HepG2 (cell line): ENCODE measurements at regions not wholly inside any gene's neighbourhood (a gene's known extent, or its start where the extent isn't known, plus 50 kb on each side); places are given as distances from the start of the nearest gene placed in this dataset.

Experiments used
- ATAC-seq: fragments of 200-7000 bp; cut with Tn5 transposase; 3 replicates; pipeline ENCODE4 v1.9.1; 2020; ENCODE audit warnings: mild to moderate bottlenecking, moderate library complexity
- BruUV-seq: library from RNA; stranded (reverse); fragments of 400-500 nt; replicated peaks from 2 replicates; lab custom pipeline; 2021; lab: Mats Ljungman, UMichigan
- CTCF ChIA-PET: fragments of 300-600 bp; formaldehyde crosslinking; extraction: SDS; loops from one replicate; lab custom pipeline; 2021; ENCODE audit warnings: low total read pairs, inconsistent platforms, low intra/inter-chr PET ratio; lab: Yijun Ruan, JAX
- POLR2A ChIA-PET: fragments of 350-600 bp; sonication (Branson Sonifier 250); formaldehyde crosslinking; loops from one replicate; lab custom pipeline; 2020; ENCODE audit warnings: antibody characterized with exemption, inconsistent platforms; lab: Yijun Ruan, JAX
- DNase-seq: peaks from one replicate; pipeline ENCODE4 v3.0.0-alpha.2; 2015; ENCODE audit warnings: low spot score
- FAIRE-seq: peaks from 3 replicates; lab custom pipeline; 2011; peaks lifted over from hg19 to GRCh38; lab: Jason Lieb, UNC
- H2AFZ ChIP-seq: one replicate; pipeline ENCODE4 v1.6.1; 2011; ENCODE audit warnings: low read length, inconsistent platforms
- H3K27ac ChIP-seq: fragments of 300-600 bp; 3 replicates; pipeline ENCODE4 v1.8.0; 2011; ENCODE audit warnings: mixed run types, mild to moderate bottlenecking, mixed read lengths, low read length, inconsistent platforms; ENCODE audit not compliant: insufficient read depth; ENCODE audit errors: extremely low read length
- H3K27me3 ChIP-seq, 2 experiments: fragments of 200-600 bp in 1 of 2; 2 replicates in 1 of 2; 3 replicates in 1 of 2; pipeline versions ENCODE4 v1.6.0 to v1.8.0; 2011; ENCODE audit warnings: low read length in 2 of 2, mild to moderate bottlenecking in 2 of 2, moderate library complexity in 2 of 2, inconsistent platforms in 1 of 2; ENCODE audit not compliant: insufficient read depth in 2 of 2, control insufficient read depth in 1 of 2
- H3K36me3 ChIP-seq, 2 experiments: fragments of 200-600 bp in 1 of 2; replicated peaks in 1 of 2; 2 replicates in 1 of 2; 3 replicates in 1 of 2; pipeline versions ENCODE4 v1.5.1 to v1.8.0; 2011; ENCODE audit warnings: low read length in 2 of 2, inconsistent platforms in 1 of 2; ENCODE audit not compliant: insufficient read depth in 2 of 2, control insufficient read depth in 1 of 2
- H3K4me1 ChIP-seq: 2 replicates; pipeline ENCODE4 v1.5.1; 2012; ENCODE audit warnings: low read length, inconsistent platforms; ENCODE audit not compliant: insufficient read depth
- H3K4me2 ChIP-seq: 2 replicates; pipeline ENCODE4 v1.6.0; 2011; ENCODE audit warnings: low read depth, low read length, inconsistent platforms
- H3K4me3 ChIP-seq, 3 experiments: fragments of 200-600 bp in 1 of 3; sonication (generic), shearing (Covaris generic) in 1 of 3; replicated peaks in 1 of 3; 2 replicates each; pipeline ENCODE4 v1.5.1; 2011 to 2016; ENCODE audit warnings: low read length in 3 of 3, inconsistent platforms in 2 of 3, low read depth in 2 of 3, mild to moderate bottlenecking in 2 of 3, control low read depth in 1 of 3, mixed read lengths in 1 of 3; ENCODE audit not compliant: insufficient read depth in 1 of 3
- H3K79me2 ChIP-seq: one replicate; pipeline ENCODE4 v1.6.1; 2011; ENCODE audit warnings: low read length, inconsistent platforms; ENCODE audit not compliant: insufficient read depth
- H3K9ac ChIP-seq: 2 replicates; pipeline ENCODE4 v1.6.0; 2011; ENCODE audit warnings: mild to moderate bottlenecking, low read depth, low read length, inconsistent platforms; ENCODE audit not compliant: insufficient read depth
- H3K9me3 ChIP-seq: 2 replicates; pipeline ENCODE4 v1.5.1; 2012; ENCODE audit warnings: mild to moderate bottlenecking, low read length
- H4K20me1 ChIP-seq: 2 replicates; pipeline ENCODE4 v1.6.0; 2011; ENCODE audit warnings: inconsistent platforms, mild to moderate bottlenecking, low read length, moderate library complexity; ENCODE audit not compliant: insufficient read depth
- ATF7 ChIP-seq, 2 experiments: fragments of 450-650 bp in 1 of 2; sonication (generic) in 1 of 2; formaldehyde crosslinking in 1 of 2; IDR thresholded peaks; 2 replicates each; pipeline versions ENCODE4 v1.4.0 to v1.6.1; 2016 to 2020; ENCODE audit warnings: antibody characterized with exemption in 1 of 2, mild to moderate bottlenecking in 1 of 2, missing genetic modification reagents in 1 of 2
- MNT ChIP-seq: fragments of 450-650 bp; IDR thresholded peaks from 2 replicates; pipeline ENCODE4 v1.6.1; 2016
- ZNF276 ChIP-seq: sonication (generic); formaldehyde crosslinking; IDR thresholded peaks from 2 replicates; pipeline ENCODE4 v1.4.0; 2020; ENCODE audit warnings: mild to moderate bottlenecking, low read depth, missing genetic modification reagents
- ZNF550 ChIP-seq: sonication (generic); formaldehyde crosslinking; IDR thresholded peaks from 2 replicates; pipeline ENCODE4 v1.4.0; 2020; ENCODE audit warnings: mild to moderate bottlenecking, missing genetic modification reagents, borderline replicate concordance
- WGBS: methylation state at CpG from one replicate; pipeline ENCODE4 v1.1.6; 2017; ENCODE audit warnings: low lambda C conversion rate; 5-methylcytosine and 5-hydroxymethylcytosine counted together
- in situ Hi-C: cut with HindIII; loops from 2 replicates; pipeline ENCODE4 v1.10.0; 2017; ENCODE audit warnings: low pct_unique_long_range_greater_than_20kb; ENCODE audit not compliant: extremely low pct_ligation_motif_present
- intact Hi-C: fragments of 100-400 bp; cut with micrococcal nuclease; formaldehyde crosslinking; loops from one replicate; pipeline ENCODE4 v1.10.0; 2022; ENCODE audit not compliant: unreplicated experiment

- POLR2A ChIA-PET = no interaction called here
- no peaks in the 10 kb centered on the region for H3K79me2 ChIP-seq
- no peak for ATAC-seq
- CTCF ChIA-PET = no interaction called here
- no peaks in the 10 kb centered on the region for H3K36me3 ChIP-seq
- no peak overlapping the region for H3K27ac ChIP-seq
- in situ Hi-C loops = no loop called here
- DNase-seq = no peak
- H3K9ac ChIP-seq = no peak overlapping the region
- TF ChIP-seq MNT = no peak
- TF ChIP-seq ZNF276 = no peak
- no peak for TF ChIP-seq ZNF550 (CRISPR knock-in tag)
- TF ChIP-seq ATF7 (IDR thresholded peaks at IDR 0.05) = peak; percentile 52
- no peak for TF ChIP-seq ATF7 (CRISPR knock-in tag; IDR thresholded peaks at IDR 0.05)
- no peak overlapping the region for H2AFZ ChIP-seq
- H3K4me2 ChIP-seq = no peak overlapping the region
- no peaks in the 10 kb centered on the region for H3K27me3 ChIP-seq
- intact Hi-C loops = no loop called here
- no peaks in the 10 kb centered on the region for H4K20me1 ChIP-seq
- 72% methylated on average over 4 of the region's 4 CpGs for WGBS
- H3K9me3 ChIP-seq = no peaks in the 10 kb centered on the region
- FAIRE-seq = no peak
- H3K4me3 ChIP-seq = no peak overlapping the region
- peaks cover 35% of the 10 kb centered on the region for H3K4me1 ChIP-seq
- no TSS peak for BruUV-seq
Measured at GRCh38 chr9:107219486-107220077, 63.5 kb upstream of the RAD23B start.
